ENCODE measurements at regions not wholly inside any gene's neighbourhood (a gene's known extent, or its start where the extent isn't known, plus 50 kb on each side); places are given as distances from the start of the nearest gene placed in this dataset.

GRCh38 chr2:128371248-128371630 lies 52.6 kb upstream of the HS6ST1 start:
- peaks cover 16% of the 10 kb centered on the region for H3K4me1 ChIP-seq
- no peaks in the 10 kb centered on the region for H3K9me3 ChIP-seq
- H3K27ac ChIP-seq: no peak overlapping the region
- 82 to 93% methylated on average over 6 to 8 of the region's 8 CpGs for WGBS, 2 donors
- H3K36me3 ChIP-seq (replicated peaks in 1 of 2; ENCODE audit: insufficient read depth in 1 of 2, low read depth in 2 of 2): no peaks in the 10 kb centered on the region
- intact Hi-C loops (cut with DNase I): no loop called here
- no peak for TF ChIP-seq CTCF (IDR thresholded peaks at IDR 0.05)
- no peak for TF ChIP-seq POLR2A (IDR thresholded peaks at IDR 0.05)
- H3K27me3 ChIP-seq: no peaks in the 10 kb centered on the region
- no peak for DNase-seq
- no peak for ATAC-seq
- no peak overlapping the region for H3K4me3 ChIP-seq

- DNase-seq (no peak), ATAC-seq (no peak)
- Histone ChIP-seq H3K27ac (no peak overlapping the region), H3K4me1 (peaks cover 16% of the 10 kb centered on the region), H3K36me3 (replicated peaks in 1 of 2; ENCODE audit: insufficient read depth in 1 of 2, low read depth in 2 of 2) (no peaks in the 10 kb centered on the region), H3K4me3 (no peak overlapping the region), H3K9me3 (no peaks in the 10 kb centered on the region), H3K27me3 (no peaks in the 10 kb centered on the region)
- intact Hi-C loops (cut with DNase I): no loop called here
- 73 to 84% methylated on average over 9 to 10 of the region's 11 CpGs for WGBS, 2 donors
- TF ChIP-seq POLR2A (IDR thresholded peaks at IDR 0.05) (no peak), CTCF (IDR thresholded peaks at IDR 0.05) (no peak)
Observed at GRCh38 chr2:128371648-128372345, 53.1 kb upstream of the HS6ST1 start.

- DNase-seq (no peak), ATAC-seq (no peak)
- 91 to 97% methylated on average over 19 to 23 of the region's 24 CpGs for WGBS, 2 donors
- H3K36me3 ChIP-seq (replicated peaks in 1 of 2; ENCODE audit: insufficient read depth in 1 of 2, low read depth in 2 of 2): no peaks in the 10 kb centered on the region
- no peaks in the 10 kb centered on the region for H3K27me3 ChIP-seq
- H3K4me1 ChIP-seq: peaks cover 16% of the 10 kb centered on the region
- no peaks in the 10 kb centered on the region for H3K9me3 ChIP-seq
- H3K4me3 ChIP-seq: no peak overlapping the region
- no peak overlapping the region for H3K27ac ChIP-seq
- TF ChIP-seq CTCF (IDR thresholded peaks at IDR 0.05) (no peak), POLR2A (IDR thresholded peaks at IDR 0.05) (no peak)
- intact Hi-C loops (cut with DNase I): no loop called here
Observed at GRCh38 chr2:128372621-128373341, 54.1 kb upstream of the HS6ST1 start.

- 90 to 97% methylated on average over 9 to 10 of the region's 10 CpGs for WGBS, 2 donors
- peaks cover 20% of the 10 kb centered on the region for H3K4me1 ChIP-seq
- H3K27me3 ChIP-seq: no peaks in the 10 kb centered on the region
- no peak for DNase-seq
- ATAC-seq: no peak
- H3K4me3 ChIP-seq: no peak overlapping the region
- H3K27ac ChIP-seq: no peak overlapping the region
- no peaks in the 10 kb centered on the region for H3K36me3 ChIP-seq (replicated peaks in 1 of 2; ENCODE audit: insufficient read depth in 1 of 2, low read depth in 2 of 2)
- no peak for TF ChIP-seq POLR2A (IDR thresholded peaks at IDR 0.05)
- no peak for TF ChIP-seq CTCF (IDR thresholded peaks at IDR 0.05)
- intact Hi-C loops (cut with DNase I): no loop called here
- no peaks in the 10 kb centered on the region for H3K9me3 ChIP-seq
Observed at GRCh38 chr2:128373451-128374000, 54.9 kb upstream of the HS6ST1 start.
